ENCODE measurements at regions not wholly inside any gene's neighbourhood (a gene's known extent, or its start where the extent isn't known, plus 50 kb on each side); places are given as distances from the start of the nearest gene placed in this dataset.

- H3K27ac ChIP-seq (replicated peaks), result no peak overlapping the region
- no peak overlapping the region for H3K4me3 ChIP-seq (replicated peaks; ENCODE audit: insufficient read depth, low read length)
- DNase-seq (ENCODE audit: low read depth in 1 of 2, low spot score in 1 of 2), result no peak
- H3K27me3 ChIP-seq (ENCODE audit: insufficient read depth, poor library complexity, severe bottlenecking), result no peaks in the 10 kb centered on the region
- TF ChIP-seq REST (IDR thresholded peaks at IDR 0.05; ENCODE audit: insufficient replicate concordance, low read depth), result no peak
- TF ChIP-seq POLR2AphosphoS5 (IDR thresholded peaks at IDR 0.05; ENCODE audit: low read depth), result no peak
- TF ChIP-seq CTCF (IDR thresholded peaks at IDR 0.05; ENCODE audit: insufficient read depth, low read length), result no peak
- no peak for TF ChIP-seq SPI1 (IDR thresholded peaks at IDR 0.05; ENCODE audit: borderline replicate concordance, low read depth)
- no peak for TF ChIP-seq GABPA (IDR thresholded peaks at IDR 0.05; ENCODE audit: low read depth)
Measured at GRCh38 chr12:125461831-125462230, 396.6 kb downstream of the AACS start.

GRCh38 chr12:125463386-125463785 lies 398.2 kb downstream of the AACS start:
- no peaks in the 10 kb centered on the region for H3K27me3 ChIP-seq (ENCODE audit: insufficient read depth, poor library complexity, severe bottlenecking)
- no peak for TF ChIP-seq REST (IDR thresholded peaks at IDR 0.05; ENCODE audit: insufficient replicate concordance, low read depth)
- TF ChIP-seq GABPA (IDR thresholded peaks at IDR 0.05; ENCODE audit: low read depth), result no peak
- no peak overlapping the region for H3K27ac ChIP-seq (replicated peaks)
- DNase-seq (ENCODE audit: low read depth in 1 of 2, low spot score in 1 of 2), result no peak
- no peak overlapping the region for H3K4me3 ChIP-seq (replicated peaks; ENCODE audit: insufficient read depth, low read length)

- no peak overlapping the region for H3K4me3 ChIP-seq (replicated peaks; ENCODE audit: insufficient read depth, low read length)
- TF ChIP-seq REST (IDR thresholded peaks at IDR 0.05; ENCODE audit: insufficient replicate concordance, low read depth), result no peak
- no peak for TF ChIP-seq POLR2AphosphoS5 (IDR thresholded peaks at IDR 0.05; ENCODE audit: low read depth)
- no peak for TF ChIP-seq SPI1 (IDR thresholded peaks at IDR 0.05; ENCODE audit: borderline replicate concordance, low read depth)
- no peak for TF ChIP-seq GABPA (IDR thresholded peaks at IDR 0.05; ENCODE audit: low read depth)
- no peak for TF ChIP-seq CTCF (IDR thresholded peaks at IDR 0.05; ENCODE audit: insufficient read depth, low read length)
- no peak for DNase-seq (ENCODE audit: low read depth in 1 of 2, low spot score in 1 of 2)
- no peak overlapping the region for H3K27ac ChIP-seq (replicated peaks)
- no peaks in the 10 kb centered on the region for H3K27me3 ChIP-seq (ENCODE audit: insufficient read depth, poor library complexity, severe bottlenecking)
Measured at GRCh38 chr12:125467363-125467762, 402.1 kb downstream of the AACS start.

GRCh38 chr12:125469683-125470082 lies 404.4 kb downstream of the AACS start:
- TF ChIP-seq REST (IDR thresholded peaks at IDR 0.05; ENCODE audit: insufficient replicate concordance, low read depth), result no peak
- no peak for TF ChIP-seq CTCF (IDR thresholded peaks at IDR 0.05; ENCODE audit: insufficient read depth, low read length)
- TF ChIP-seq SPI1 (IDR thresholded peaks at IDR 0.05; ENCODE audit: borderline replicate concordance, low read depth), result no peak
- TF ChIP-seq GABPA (IDR thresholded peaks at IDR 0.05; ENCODE audit: low read depth), result no peak
- TF ChIP-seq POLR2AphosphoS5 (IDR thresholded peaks at IDR 0.05; ENCODE audit: low read depth), result no peak
- DNase-seq (ENCODE audit: low read depth in 1 of 2, low spot score in 1 of 2), result no peak
- no peaks in the 10 kb centered on the region for H3K27me3 ChIP-seq (ENCODE audit: insufficient read depth, poor library complexity, severe bottlenecking)
- no peak overlapping the region for H3K27ac ChIP-seq (replicated peaks)
- H3K4me3 ChIP-seq (replicated peaks; ENCODE audit: insufficient read depth, low read length), result no peak overlapping the region

Measured in HL-60 (cell line).